HepG2 (cell line): ENCODE measurements at regions not wholly inside any gene's neighbourhood (a gene's known extent, or its start where the extent isn't known, plus 50 kb on each side); places are given as distances from the start of the nearest gene placed in this dataset.

ENCODE experiments used
- ATAC-seq: fragments of 200-7000 bp; cut with Tn5 transposase; 3 replicates; pipeline ENCODE4 v1.9.1; 2020; ENCODE audit warnings: mild to moderate bottlenecking, moderate library complexity
- BruUV-seq: library from RNA; stranded (reverse); fragments of 400-500 nt; replicated peaks from 2 replicates; lab custom pipeline; 2021; lab: Mats Ljungman, UMichigan
- CTCF ChIA-PET: fragments of 300-600 bp; formaldehyde crosslinking; extraction: SDS; loops from one replicate; lab custom pipeline; 2021; ENCODE audit warnings: low total read pairs, inconsistent platforms, low intra/inter-chr PET ratio; lab: Yijun Ruan, JAX
- POLR2A ChIA-PET: fragments of 350-600 bp; sonication (Branson Sonifier 250); formaldehyde crosslinking; loops from one replicate; lab custom pipeline; 2020; ENCODE audit warnings: antibody characterized with exemption, inconsistent platforms; lab: Yijun Ruan, JAX
- DNase-seq: peaks from one replicate; pipeline ENCODE4 v3.0.0-alpha.2; 2015; ENCODE audit warnings: low spot score
- FAIRE-seq: peaks from 3 replicates; lab custom pipeline; 2011; peaks lifted over from hg19 to GRCh38; lab: Jason Lieb, UNC
- H2AFZ ChIP-seq: one replicate; pipeline ENCODE4 v1.6.1; 2011; ENCODE audit warnings: low read length, inconsistent platforms
- H3K27ac ChIP-seq: fragments of 300-600 bp; 3 replicates; pipeline ENCODE4 v1.8.0; 2011; ENCODE audit warnings: mixed run types, mild to moderate bottlenecking, mixed read lengths, low read length, inconsistent platforms; ENCODE audit not compliant: insufficient read depth; ENCODE audit errors: extremely low read length
- H3K27me3 ChIP-seq, 2 experiments: fragments of 200-600 bp in 1 of 2; 2 replicates in 1 of 2; 3 replicates in 1 of 2; pipeline versions ENCODE4 v1.6.0 to v1.8.0; 2011; ENCODE audit warnings: low read length in 2 of 2, mild to moderate bottlenecking in 2 of 2, moderate library complexity in 2 of 2, inconsistent platforms in 1 of 2; ENCODE audit not compliant: insufficient read depth in 2 of 2, control insufficient read depth in 1 of 2
- H3K36me3 ChIP-seq, 2 experiments: fragments of 200-600 bp in 1 of 2; replicated peaks in 1 of 2; 2 replicates in 1 of 2; 3 replicates in 1 of 2; pipeline versions ENCODE4 v1.5.1 to v1.8.0; 2011; ENCODE audit warnings: low read length in 2 of 2, inconsistent platforms in 1 of 2; ENCODE audit not compliant: insufficient read depth in 2 of 2, control insufficient read depth in 1 of 2
- H3K4me1 ChIP-seq: 2 replicates; pipeline ENCODE4 v1.5.1; 2012; ENCODE audit warnings: low read length, inconsistent platforms; ENCODE audit not compliant: insufficient read depth
- H3K4me2 ChIP-seq: 2 replicates; pipeline ENCODE4 v1.6.0; 2011; ENCODE audit warnings: low read depth, low read length, inconsistent platforms
- H3K4me3 ChIP-seq, 3 experiments: fragments of 200-600 bp in 1 of 3; sonication (generic), shearing (Covaris generic) in 1 of 3; replicated peaks in 1 of 3; 2 replicates each; pipeline ENCODE4 v1.5.1; 2011 to 2016; ENCODE audit warnings: low read length in 3 of 3, inconsistent platforms in 2 of 3, low read depth in 2 of 3, mild to moderate bottlenecking in 2 of 3, control low read depth in 1 of 3, mixed read lengths in 1 of 3; ENCODE audit not compliant: insufficient read depth in 1 of 3
- H3K79me2 ChIP-seq: one replicate; pipeline ENCODE4 v1.6.1; 2011; ENCODE audit warnings: low read length, inconsistent platforms; ENCODE audit not compliant: insufficient read depth
- H3K9ac ChIP-seq: 2 replicates; pipeline ENCODE4 v1.6.0; 2011; ENCODE audit warnings: mild to moderate bottlenecking, low read depth, low read length, inconsistent platforms; ENCODE audit not compliant: insufficient read depth
- H3K9me3 ChIP-seq: 2 replicates; pipeline ENCODE4 v1.5.1; 2012; ENCODE audit warnings: mild to moderate bottlenecking, low read length
- H4K20me1 ChIP-seq: 2 replicates; pipeline ENCODE4 v1.6.0; 2011; ENCODE audit warnings: inconsistent platforms, mild to moderate bottlenecking, low read length, moderate library complexity; ENCODE audit not compliant: insufficient read depth
- BCL6 ChIP-seq: IDR thresholded peaks from 2 replicates; pipeline ENCODE4 v1.6.1; 2016; ENCODE audit warnings: missing genetic modification reagents, missing compliant biosample characterization
- ELF4 ChIP-seq: sonication (generic); formaldehyde crosslinking; IDR thresholded peaks from 2 replicates; pipeline ENCODE4 v1.5.0; 2020; ENCODE audit warnings: missing genetic modification reagents, mild to moderate bottlenecking, moderate library complexity, borderline replicate concordance
- ERF ChIP-seq: IDR thresholded peaks from 2 replicates; pipeline ENCODE4 v1.6.1; 2018; ENCODE audit warnings: missing biosample characterization, missing genetic modification reagents
- HDAC2 ChIP-seq: sonication (generic); formaldehyde crosslinking; IDR thresholded peaks from 2 replicates; pipeline ENCODE4 v1.4.0; 2020; ENCODE audit warnings: missing genetic modification reagents
- SATB2 ChIP-seq: sonication (generic); formaldehyde crosslinking; IDR thresholded peaks from 2 replicates; pipeline ENCODE4 v1.5.0; 2020; ENCODE audit warnings: missing genetic modification reagents
- ZNF557 ChIP-seq: sonication (generic); formaldehyde crosslinking; IDR thresholded peaks from 2 replicates; pipeline ENCODE4 v1.4.0; 2020; ENCODE audit warnings: missing genetic modification reagents
- WGBS: methylation state at CpG from one replicate; pipeline ENCODE4 v1.1.6; 2017; ENCODE audit warnings: low lambda C conversion rate; 5-methylcytosine and 5-hydroxymethylcytosine counted together
- in situ Hi-C: cut with HindIII; loops from 2 replicates; pipeline ENCODE4 v1.10.0; 2017; ENCODE audit warnings: low pct_unique_long_range_greater_than_20kb; ENCODE audit not compliant: extremely low pct_ligation_motif_present
- intact Hi-C: fragments of 100-400 bp; cut with micrococcal nuclease; formaldehyde crosslinking; loops from one replicate; pipeline ENCODE4 v1.10.0; 2022; ENCODE audit not compliant: unreplicated experiment
- TF ChIP-seq, protein P1 (sequence below), 2 experiments: sonication (generic) in 1 of 2; formaldehyde crosslinking in 1 of 2; IDR thresholded peaks; 2 replicates each; pipeline versions ENCODE4 v1.4.0 to v1.6.1; 2018 to 2020; ENCODE audit warnings: missing genetic modification reagents in 2 of 2, borderline replicate concordance in 1 of 2, low read depth in 1 of 2, mild to moderate bottlenecking in 1 of 2, missing biosample characterization in 1 of 2
- TF ChIP-seq, protein P2 (sequence below): sonication (generic); formaldehyde crosslinking; IDR thresholded peaks from 2 replicates; pipeline ENCODE4 v1.8.1; 2023; ENCODE audit warnings: mild to moderate bottlenecking, missing genetic modification reagents
- TF ChIP-seq, protein P3 (sequence below), 2 experiments: fragments of 450-650 bp in 1 of 2; sonication (generic) in 1 of 2; formaldehyde crosslinking in 1 of 2; IDR thresholded peaks; 2 replicates each; pipeline versions ENCODE4 v1.6.1 to v1.8.0; 2016 to 2022; ENCODE audit warnings: antibody characterized with exemption in 1 of 2, mild to moderate bottlenecking in 1 of 2, missing genetic modification reagents in 1 of 2
- TF ChIP-seq, protein P4 (sequence below): sonication (generic); formaldehyde crosslinking; IDR thresholded peaks from 2 replicates; pipeline ENCODE4 v1.8.0; 2022; ENCODE audit warnings: mild to moderate bottlenecking, missing genetic modification reagents

DNA sequence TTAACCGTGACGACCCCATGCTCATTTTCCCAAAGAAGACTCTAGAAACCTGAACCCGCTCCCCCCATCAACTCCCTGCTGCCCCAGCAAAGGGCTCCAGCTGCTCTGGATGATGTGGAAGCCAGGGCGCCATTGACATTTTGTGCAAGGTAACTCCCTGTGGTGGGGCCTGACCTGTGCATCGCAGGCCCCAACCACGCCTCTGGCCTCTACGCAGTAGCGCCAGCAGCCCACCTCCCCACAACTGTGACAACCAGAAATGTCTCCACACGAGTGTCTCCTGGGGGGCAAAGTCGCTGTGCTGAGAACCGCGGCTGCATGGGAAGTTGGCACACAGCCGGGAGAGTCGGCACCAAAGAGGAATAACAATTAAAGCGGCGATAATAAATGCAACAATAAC, 86.9 kb upstream of the PRR5 start:
- Histone ChIP-seq H3K4me1 (no peaks in the 10 kb centered on the region), H3K27me3 (peaks cover 0 to 2% of the 10 kb centered on the region in 2 experiments; a peak in 2 of 5 replicates), H3K79me2 (no peaks in the 10 kb centered on the region), H3K27ac (no peak overlapping the region), H4K20me1 (no peaks in the 10 kb centered on the region), H3K36me3 (no peaks in the 10 kb centered on the region), H3K4me2 (no peak overlapping the region), H3K9me3 (peaks cover 28% of the 10 kb centered on the region), H3K4me3 (no peak overlapping the region), H3K9ac (no peak overlapping the region), H2AFZ (no peak overlapping the region)
- DNase-seq: no peak
- in situ Hi-C loops: no loop called here
- WGBS: 73% methylated on average over 16 of the region's 16 CpGs
- no TSS peak for BruUV-seq
- POLR2A ChIA-PET: no interaction called here
- ATAC-seq: no peak
- FAIRE-seq: no peak
- intact Hi-C loops: no loop called here
- CTCF ChIA-PET: no interaction called here
- no peak for TF ChIP-seq ZNF557 (CRISPR knock-in tag)
- TF ChIP-seq, protein P1, sequence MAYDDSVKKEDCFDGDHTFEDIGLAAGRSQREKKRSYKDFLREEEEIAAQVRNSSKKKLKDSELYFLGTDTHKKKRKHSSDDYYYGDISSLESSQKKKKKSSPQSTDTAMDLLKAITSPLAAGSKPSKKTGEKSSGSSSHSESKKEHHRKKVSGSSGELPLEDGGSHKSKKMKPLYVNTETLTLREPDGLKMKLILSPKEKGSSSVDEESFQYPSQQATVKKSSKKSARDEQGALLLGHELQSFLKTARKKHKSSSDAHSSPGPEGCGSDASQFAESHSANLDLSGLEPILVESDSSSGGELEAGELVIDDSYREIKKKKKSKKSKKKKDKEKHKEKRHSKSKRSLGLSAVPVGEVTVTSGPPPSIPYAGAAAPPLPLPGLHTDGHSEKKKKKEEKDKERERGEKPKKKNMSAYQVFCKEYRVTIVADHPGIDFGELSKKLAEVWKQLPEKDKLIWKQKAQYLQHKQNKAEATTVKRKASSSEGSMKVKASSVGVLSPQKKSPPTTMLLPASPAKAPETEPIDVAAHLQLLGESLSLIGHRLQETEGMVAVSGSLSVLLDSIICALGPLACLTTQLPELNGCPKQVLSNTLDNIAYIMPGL (CRISPR knock-in tag; IDR thresholded peaks at IDR 0.05; ENCODE audit: borderline replicate concordance in 1 of 2, low read depth in 1 of 2): no peak
- TF ChIP-seq HDAC2 (CRISPR knock-in tag): no peak
- TF ChIP-seq, protein P2, sequence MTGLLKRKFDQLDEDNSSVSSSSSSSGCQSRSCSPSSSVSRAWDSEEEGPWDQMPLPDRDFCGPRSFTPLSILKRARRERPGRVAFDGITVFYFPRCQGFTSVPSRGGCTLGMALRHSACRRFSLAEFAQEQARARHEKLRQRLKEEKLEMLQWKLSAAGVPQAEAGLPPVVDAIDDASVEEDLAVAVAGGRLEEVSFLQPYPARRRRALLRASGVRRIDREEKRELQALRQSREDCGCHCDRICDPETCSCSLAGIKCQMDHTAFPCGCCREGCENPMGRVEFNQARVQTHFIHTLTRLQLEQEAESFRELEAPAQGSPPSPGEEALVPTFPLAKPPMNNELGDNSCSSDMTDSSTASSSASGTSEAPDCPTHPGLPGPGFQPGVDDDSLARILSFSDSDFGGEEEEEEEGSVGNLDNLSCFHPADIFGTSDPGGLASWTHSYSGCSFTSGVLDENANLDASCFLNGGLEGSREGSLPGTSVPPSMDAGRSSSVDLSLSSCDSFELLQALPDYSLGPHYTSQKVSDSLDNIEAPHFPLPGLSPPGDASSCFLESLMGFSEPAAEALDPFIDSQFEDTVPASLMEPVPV (CRISPR knock-in tag): no peak
- TF ChIP-seq ELF4 (CRISPR knock-in tag): no peak
- TF ChIP-seq ERF (CRISPR knock-in tag): no peak
- no peak for TF ChIP-seq SATB2 (CRISPR knock-in tag)
- TF ChIP-seq, protein P3, sequence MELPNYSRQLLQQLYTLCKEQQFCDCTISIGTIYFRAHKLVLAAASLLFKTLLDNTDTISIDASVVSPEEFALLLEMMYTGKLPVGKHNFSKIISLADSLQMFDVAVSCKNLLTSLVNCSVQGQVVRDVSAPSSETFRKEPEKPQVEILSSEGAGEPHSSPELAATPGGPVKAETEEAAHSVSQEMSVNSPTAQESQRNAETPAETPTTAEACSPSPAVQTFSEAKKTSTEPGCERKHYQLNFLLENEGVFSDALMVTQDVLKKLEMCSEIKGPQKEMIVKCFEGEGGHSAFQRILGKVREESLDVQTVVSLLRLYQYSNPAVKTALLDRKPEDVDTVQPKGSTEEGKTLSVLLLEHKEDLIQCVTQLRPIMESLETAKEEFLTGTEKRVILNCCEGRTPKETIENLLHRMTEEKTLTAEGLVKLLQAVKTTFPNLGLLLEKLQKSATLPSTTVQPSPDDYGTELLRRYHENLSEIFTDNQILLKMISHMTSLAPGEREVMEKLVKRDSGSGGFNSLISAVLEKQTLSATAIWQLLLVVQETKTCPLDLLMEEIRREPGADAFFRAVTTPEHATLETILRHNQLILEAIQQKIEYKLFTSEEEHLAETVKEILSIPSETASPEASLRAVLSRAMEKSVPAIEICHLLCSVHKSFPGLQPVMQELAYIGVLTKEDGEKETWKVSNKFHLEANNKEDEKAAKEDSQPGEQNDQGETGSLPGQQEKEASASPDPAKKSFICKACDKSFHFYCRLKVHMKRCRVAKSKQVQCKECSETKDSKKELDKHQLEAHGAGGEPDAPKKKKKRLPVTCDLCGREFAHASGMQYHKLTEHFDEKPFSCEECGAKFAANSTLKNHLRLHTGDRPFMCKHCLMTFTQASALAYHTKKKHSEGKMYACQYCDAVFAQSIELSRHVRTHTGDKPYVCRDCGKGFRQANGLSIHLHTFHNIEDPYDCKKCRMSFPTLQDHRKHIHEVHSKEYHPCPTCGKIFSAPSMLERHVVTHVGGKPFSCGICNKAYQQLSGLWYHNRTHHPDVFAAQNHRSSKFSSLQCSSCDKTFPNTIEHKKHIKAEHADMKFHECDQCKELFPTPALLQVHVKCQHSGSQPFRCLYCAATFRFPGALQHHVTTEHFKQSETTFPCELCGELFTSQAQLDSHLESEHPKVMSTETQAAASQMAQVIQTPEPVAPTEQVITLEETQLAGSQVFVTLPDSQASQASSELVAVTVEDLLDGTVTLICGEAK (IDR thresholded peaks at IDR 0.05): no peak
- TF ChIP-seq, protein P3 (CRISPR knock-in tag; IDR thresholded peaks at IDR 0.05): no peak
- TF ChIP-seq, protein P4, sequence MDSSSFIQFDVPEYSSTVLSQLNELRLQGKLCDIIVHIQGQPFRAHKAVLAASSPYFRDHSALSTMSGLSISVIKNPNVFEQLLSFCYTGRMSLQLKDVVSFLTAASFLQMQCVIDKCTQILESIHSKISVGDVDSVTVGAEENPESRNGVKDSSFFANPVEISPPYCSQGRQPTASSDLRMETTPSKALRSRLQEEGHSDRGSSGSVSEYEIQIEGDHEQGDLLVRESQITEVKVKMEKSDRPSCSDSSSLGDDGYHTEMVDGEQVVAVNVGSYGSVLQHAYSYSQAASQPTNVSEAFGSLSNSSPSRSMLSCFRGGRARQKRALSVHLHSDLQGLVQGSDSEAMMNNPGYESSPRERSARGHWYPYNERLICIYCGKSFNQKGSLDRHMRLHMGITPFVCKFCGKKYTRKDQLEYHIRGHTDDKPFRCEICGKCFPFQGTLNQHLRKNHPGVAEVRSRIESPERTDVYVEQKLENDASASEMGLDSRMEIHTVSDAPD (CRISPR knock-in tag): no peak
- no peak for TF ChIP-seq BCL6 (CRISPR knock-in tag)
